ENCODE measurements at regions not wholly inside any gene's neighbourhood (a gene's known extent, or its start where the extent isn't known, plus 50 kb on each side); places are given as distances from the start of the nearest gene placed in this dataset.

DNA sequence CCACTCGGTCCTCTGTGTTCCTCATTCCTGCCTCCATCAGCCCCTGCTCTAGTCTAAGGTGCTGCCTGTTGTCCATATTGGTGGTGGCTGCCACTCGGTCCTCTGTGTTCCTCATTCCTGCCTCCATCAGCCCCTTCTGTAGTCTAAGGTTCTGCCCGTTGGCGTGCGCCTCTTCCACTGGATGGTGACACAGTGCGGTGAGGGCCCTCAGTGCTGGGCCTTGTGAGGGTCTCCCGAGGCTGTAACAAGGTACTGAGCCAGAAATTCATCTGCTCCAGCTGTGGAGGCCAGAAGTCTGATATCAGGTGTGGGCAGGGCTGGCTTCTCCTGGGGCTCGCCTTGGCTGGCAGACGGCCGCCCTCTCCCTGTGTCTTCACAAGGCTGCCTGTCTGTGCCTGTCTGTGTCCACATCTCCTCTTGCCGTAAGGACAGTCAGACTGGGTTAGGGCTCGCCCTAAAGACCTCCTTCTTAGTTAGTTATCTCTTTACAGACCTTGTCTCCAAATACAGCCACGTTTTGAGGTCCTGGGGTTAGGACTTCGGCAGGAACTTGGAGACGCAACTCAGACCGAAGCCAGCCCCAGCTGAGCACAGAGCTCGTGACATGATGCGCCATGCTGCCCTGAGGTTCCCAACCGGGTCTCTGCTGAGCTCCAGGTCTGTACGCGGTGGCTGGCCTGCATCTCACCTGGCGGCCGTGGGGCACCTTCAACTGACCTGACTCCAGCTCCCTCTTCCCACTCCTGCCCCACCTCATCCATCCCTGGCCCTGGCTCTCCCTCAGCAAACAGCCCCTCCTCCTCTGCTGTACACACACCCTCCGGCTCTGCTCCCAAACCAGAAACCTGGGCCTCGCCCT is 181.4 kb upstream of the SHH start:
- Mint-ChIP-seq H3K4me3 (no peak overlapping the region), H3K9me3 (no peaks in the 10 kb centered on the region), H3K36me3 (no peaks in the 10 kb centered on the region), H3K27me3 (ENCODE audit: low read depth in 2 of 2) (peaks cover 0 to 9% of the 10 kb centered on the region in 2 donors), H3K4me1 (peaks cover 8 to 9% of the 10 kb centered on the region in 2 donors), H3K27ac (no peak overlapping the region)
- intact Hi-C loops (cut with micrococcal nuclease) = no loop called here
- H3K9me3 ChIP-seq (ENCODE audit: control insufficient read depth, insufficient read depth, low read length) = no peaks in the 10 kb centered on the region
- ATAC-seq (no peak), DNase-seq (no peak)
- no peak overlapping the region for H3K27ac ChIP-seq (ENCODE audit: low read length)
- no peaks in the 10 kb centered on the region for H3K36me3 ChIP-seq (ENCODE audit: control insufficient read depth, insufficient read depth, low read length)
- 91% methylated on average over 25 of the region's 25 CpGs for WGBS (ENCODE audit: insufficient coverage)
- H3K4me1 ChIP-seq (ENCODE audit: control insufficient read depth, insufficient read depth, low read length) = peaks cover 40% of the 10 kb centered on the region
- H3K27me3 ChIP-seq (ENCODE audit: control insufficient read depth, insufficient read depth, low read length) = no peaks in the 10 kb centered on the region
- TF ChIP-seq, protein P1, sequence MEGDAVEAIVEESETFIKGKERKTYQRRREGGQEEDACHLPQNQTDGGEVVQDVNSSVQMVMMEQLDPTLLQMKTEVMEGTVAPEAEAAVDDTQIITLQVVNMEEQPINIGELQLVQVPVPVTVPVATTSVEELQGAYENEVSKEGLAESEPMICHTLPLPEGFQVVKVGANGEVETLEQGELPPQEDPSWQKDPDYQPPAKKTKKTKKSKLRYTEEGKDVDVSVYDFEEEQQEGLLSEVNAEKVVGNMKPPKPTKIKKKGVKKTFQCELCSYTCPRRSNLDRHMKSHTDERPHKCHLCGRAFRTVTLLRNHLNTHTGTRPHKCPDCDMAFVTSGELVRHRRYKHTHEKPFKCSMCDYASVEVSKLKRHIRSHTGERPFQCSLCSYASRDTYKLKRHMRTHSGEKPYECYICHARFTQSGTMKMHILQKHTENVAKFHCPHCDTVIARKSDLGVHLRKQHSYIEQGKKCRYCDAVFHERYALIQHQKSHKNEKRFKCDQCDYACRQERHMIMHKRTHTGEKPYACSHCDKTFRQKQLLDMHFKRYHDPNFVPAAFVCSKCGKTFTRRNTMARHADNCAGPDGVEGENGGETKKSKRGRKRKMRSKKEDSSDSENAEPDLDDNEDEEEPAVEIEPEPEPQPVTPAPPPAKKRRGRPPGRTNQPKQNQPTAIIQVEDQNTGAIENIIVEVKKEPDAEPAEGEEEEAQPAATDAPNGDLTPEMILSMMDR (IDR thresholded peaks at IDR 0.05) = no peak
- no peak overlapping the region for H3K4me3 ChIP-seq (ENCODE audit: low read length)

DNA sequence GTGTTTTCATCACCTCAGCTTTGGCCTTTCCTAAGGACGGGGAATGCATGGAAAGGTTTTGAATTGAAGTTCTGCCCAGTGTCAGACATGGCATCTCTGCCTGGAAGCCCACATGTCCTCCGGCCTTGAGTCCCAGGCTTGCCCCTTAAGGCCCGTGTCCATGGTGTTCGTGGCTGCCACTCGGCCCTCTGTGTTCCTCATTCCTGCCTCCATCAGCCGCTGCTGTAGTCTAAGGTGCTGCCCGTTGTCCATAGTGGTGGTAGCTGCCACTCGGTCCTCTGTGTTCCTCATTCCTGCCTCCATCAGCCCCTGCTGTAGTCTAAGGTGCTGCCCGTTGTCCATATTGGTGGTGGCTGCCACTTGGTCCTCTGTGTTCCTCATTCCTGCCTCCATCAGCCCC is 180.7 kb upstream of the SHH start:
- WGBS (ENCODE audit: insufficient coverage) = 93% methylated on average over 9 of the region's 9 CpGs
- H3K36me3 ChIP-seq (ENCODE audit: control insufficient read depth, insufficient read depth, low read length) = no peaks in the 10 kb centered on the region
- intact Hi-C loops (cut with micrococcal nuclease) = no loop called here
- no peaks in the 10 kb centered on the region for H3K27me3 ChIP-seq (ENCODE audit: control insufficient read depth, insufficient read depth, low read length)
- H3K4me3 ChIP-seq (ENCODE audit: low read length) = no peak overlapping the region
- TF ChIP-seq, protein P1 (IDR thresholded peaks at IDR 0.05) = no peak
- no peak for ATAC-seq
- DNase-seq = no peak
- H3K4me1 ChIP-seq (ENCODE audit: control insufficient read depth, insufficient read depth, low read length) = peaks cover 33% of the 10 kb centered on the region
- H3K9me3 ChIP-seq (ENCODE audit: control insufficient read depth, insufficient read depth, low read length) = no peaks in the 10 kb centered on the region
- Mint-ChIP-seq H3K27me3 (ENCODE audit: low read depth in 2 of 2) (peaks cover 0 to 9% of the 10 kb centered on the region in 2 donors), H3K9me3 (no peaks in the 10 kb centered on the region), H3K4me3 (no peak overlapping the region), H3K4me1 (peaks cover 8 to 9% of the 10 kb centered on the region in 2 donors), H3K27ac (no peak overlapping the region), H3K36me3 (no peaks in the 10 kb centered on the region)
- H3K27ac ChIP-seq (ENCODE audit: low read length) = no peak overlapping the region

DNA sequence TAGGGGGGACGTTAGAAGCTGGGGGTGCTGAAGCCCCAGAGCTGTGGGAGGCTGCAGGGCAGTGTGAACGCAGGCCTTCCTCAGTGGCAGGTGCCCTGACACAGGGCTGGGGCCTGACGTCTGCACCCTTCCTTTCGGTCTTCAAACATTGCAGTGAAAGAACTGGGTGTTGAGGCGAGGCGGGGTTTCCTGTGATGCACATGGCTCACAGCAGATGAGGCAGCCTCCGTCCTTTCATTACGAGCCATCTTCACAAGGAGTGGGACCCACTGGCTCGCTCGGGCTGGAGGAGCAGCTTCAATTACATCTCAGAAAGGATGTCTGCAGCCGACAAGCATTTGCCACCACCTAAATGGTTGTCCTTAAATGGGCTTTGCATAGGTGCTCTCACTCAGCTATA is 180.3 kb upstream of the SHH start:
- ATAC-seq (no peak), DNase-seq (peak in 1 of 2 donors; percentile 34)
- no peak overlapping the region for H3K4me3 Mint-ChIP-seq
- H3K4me1 Mint-ChIP-seq = peaks cover 8 to 9% of the 10 kb centered on the region in 2 donors
- Histone ChIP-seq H3K36me3 (ENCODE audit: control insufficient read depth, insufficient read depth, low read length) (no peaks in the 10 kb centered on the region), H3K27ac (ENCODE audit: low read length) (no peak overlapping the region), H3K27me3 (ENCODE audit: control insufficient read depth, insufficient read depth, low read length) (no peaks in the 10 kb centered on the region), H3K4me1 (ENCODE audit: control insufficient read depth, insufficient read depth, low read length) (peaks cover 29% of the 10 kb centered on the region), H3K9me3 (ENCODE audit: control insufficient read depth, insufficient read depth, low read length) (no peaks in the 10 kb centered on the region), H3K4me3 (ENCODE audit: low read length) (no peak overlapping the region)
- no peaks in the 10 kb centered on the region for H3K36me3 Mint-ChIP-seq
- H3K27me3 Mint-ChIP-seq (ENCODE audit: low read depth in 2 of 2) = peaks cover 0 to 9% of the 10 kb centered on the region in 2 donors
- no peaks in the 10 kb centered on the region for H3K9me3 Mint-ChIP-seq
- WGBS (ENCODE audit: insufficient coverage) = 87% methylated on average over 11 of the region's 11 CpGs
- TF ChIP-seq, protein P1 (IDR thresholded peaks at IDR 0.05) = no peak
- intact Hi-C loops (cut with micrococcal nuclease) = no loop called here
- no peak overlapping the region for H3K27ac Mint-ChIP-seq

All from natural killer cell (primary cell).